ENCODE measurements at regions not wholly inside any gene's neighbourhood (a gene's known extent, or its start where the extent isn't known, plus 50 kb on each side); places are given as distances from the start of the nearest gene placed in this dataset.

GRCh38 chr3:6542795-6543194, 318.1 kb upstream of the GRM7 start:
- no peak for DNase-seq

- DNase-seq, result no peak
Observed at GRCh38 chr3:6549296-6549695, 311.6 kb upstream of the GRM7 start.

- DNase-seq, result no peak
Observed at GRCh38 chr3:6551165-6551564, 309.8 kb upstream of the GRM7 start.

- DNase-seq, result no peak
Observed at GRCh38 chr3:6560259-6560658, 300.7 kb upstream of the GRM7 start.

GRCh38 chr3:6567241-6567640, 293.7 kb upstream of the GRM7 start:
- DNase-seq, result no peak

- no peak for DNase-seq
Observed at GRCh38 chr3:6568999-6569493, 291.9 kb upstream of the GRM7 start.

GRCh38 chr3:6571448-6571847, 289.5 kb upstream of the GRM7 start:
- no peak for DNase-seq

GRCh38 chr3:6577584-6577983, 283.3 kb upstream of the GRM7 start:
- DNase-seq, result no peak

GRCh38 chr3:6578526-6578925, 282.4 kb upstream of the GRM7 start:
- no peak for DNase-seq

GRCh38 chr3:6580808-6581207, 280.1 kb upstream of the GRM7 start:
- DNase-seq, result no peak

- DNase-seq, result no peak
Observed at GRCh38 chr3:6585360-6585759, 275.6 kb upstream of the GRM7 start.

GRCh38 chr3:6600237-6600636, 260.7 kb upstream of the GRM7 start:
- no peak for DNase-seq

- no peak for DNase-seq
Observed at GRCh38 chr3:6601374-6601773, 259.5 kb upstream of the GRM7 start.

GRCh38 chr3:6602329-6602728, 258.6 kb upstream of the GRM7 start:
- no peak for DNase-seq

- DNase-seq, result no peak
Observed at GRCh38 chr3:6605227-6605626, 255.7 kb upstream of the GRM7 start.

- no peak for DNase-seq
Observed at GRCh38 chr3:6608843-6609242, 252.1 kb upstream of the GRM7 start.

- DNase-seq, result no peak
Observed at GRCh38 chr3:6612034-6612616, 248.8 kb upstream of the GRM7 start.

- DNase-seq, result no peak
Observed at GRCh38 chr3:6622260-6622659, 238.7 kb upstream of the GRM7 start.

GRCh38 chr3:6622712-6623111, 238.2 kb upstream of the GRM7 start:
- no peak for DNase-seq

GRCh38 chr3:6631376-6631775, 229.5 kb upstream of the GRM7 start:
- DNase-seq, result no peak

- DNase-seq, result no peak
Observed at GRCh38 chr3:6640907-6641306, 220.0 kb upstream of the GRM7 start.

GRCh38 chr3:6644070-6644929, 216.6 kb upstream of the GRM7 start:
- DNase-seq, result no peak

- no peak for DNase-seq
Observed at GRCh38 chr3:6654670-6655069, 206.2 kb upstream of the GRM7 start.

- no peak for DNase-seq
Observed at GRCh38 chr3:6655275-6655674, 205.6 kb upstream of the GRM7 start.

- no peak for DNase-seq
Observed at GRCh38 chr3:6657591-6657990, 203.3 kb upstream of the GRM7 start.
